GM21526 (cell line): ENCODE measurements at regions not wholly inside any gene's neighbourhood (a gene's known extent, or its start where the extent isn't known, plus 50 kb on each side); places are given as distances from the start of the nearest gene placed in this dataset.

Source experiments
- ATAC-seq: cut with Tn5 transposase; IDR thresholded peaks from one replicate; pipeline ENCODE4 v1.9.1; 2021; ENCODE audit warnings: moderate library complexity; ENCODE audit not compliant: unreplicated experiment, low FRiP score

- ATAC-seq, result no peak
Measured at GRCh38 chr3:147987549-147987948, 578.4 kb downstream of the ZIC1 start.

- ATAC-seq, result no peak
Measured at GRCh38 chr3:147989344-147989743, 580.2 kb downstream of the ZIC1 start.

DNA sequence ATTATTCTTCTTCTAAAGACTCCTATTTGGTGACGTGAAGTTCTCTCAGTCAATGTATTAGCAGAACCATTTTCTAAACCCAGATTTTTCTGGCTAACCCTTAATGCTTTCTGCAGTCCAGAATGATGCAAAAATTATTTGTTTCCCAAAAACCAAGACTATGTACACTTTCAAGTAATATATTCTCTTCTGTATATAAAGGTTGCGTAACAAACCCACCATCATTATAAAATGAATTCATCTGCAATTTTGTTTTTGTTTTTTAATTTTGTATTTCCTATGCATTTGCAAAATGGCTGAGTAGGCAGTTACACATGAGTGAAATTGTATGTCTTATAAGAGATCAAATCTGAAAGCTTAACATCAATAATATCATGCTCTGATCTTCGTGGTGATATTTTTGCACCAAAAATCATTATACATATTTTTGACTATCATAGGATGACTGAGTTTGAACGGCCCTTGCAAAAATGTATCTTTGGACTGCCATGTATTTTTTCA, 593.6 kb downstream of the ZIC1 start:
- ATAC-seq, result no peak

DNA sequence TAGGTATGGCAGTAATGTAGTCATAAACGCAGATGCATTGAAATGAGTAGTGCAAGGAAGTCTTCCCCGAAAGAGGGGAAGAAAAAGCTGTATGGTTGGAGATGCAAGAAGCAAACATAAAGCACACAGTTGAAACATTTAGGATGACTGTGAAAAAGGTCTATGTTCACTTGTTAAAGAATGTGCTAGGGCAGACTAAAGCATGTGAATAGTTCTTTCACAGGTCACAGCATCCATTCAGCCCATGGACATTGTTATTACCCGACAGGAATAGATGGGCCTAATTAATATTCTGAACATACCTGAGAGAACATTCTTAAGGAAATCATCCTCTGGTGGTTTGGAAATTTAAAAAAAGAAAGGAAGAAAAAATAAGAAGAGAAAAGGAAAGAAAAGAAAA, 595.2 kb downstream of the ZIC1 start:
- no peak for ATAC-seq

GRCh38 chr3:148005456-148005855, 596.3 kb downstream of the ZIC1 start:
- ATAC-seq, result no peak

DNA sequence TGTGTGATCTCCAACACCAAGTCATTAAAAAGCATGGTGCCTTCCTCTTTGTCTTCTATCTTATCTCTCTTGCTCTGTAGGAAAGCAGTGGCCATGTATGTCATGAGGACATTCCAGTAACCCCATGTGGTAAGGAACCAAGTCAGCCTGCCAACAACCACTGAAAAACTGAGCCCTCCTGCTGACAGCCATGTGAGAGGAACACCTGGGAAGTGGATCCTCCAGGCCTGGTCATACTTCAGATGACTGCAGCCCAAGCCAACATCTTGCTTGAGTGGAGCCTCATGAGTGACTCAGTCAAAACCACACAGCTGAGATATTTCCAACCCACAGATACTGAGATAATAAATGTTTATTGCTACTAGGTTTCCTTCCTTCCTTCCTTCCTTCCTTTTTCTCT, 597.3 kb downstream of the ZIC1 start:
- no peak for ATAC-seq

GRCh38 chr3:148008591-148008990, 599.4 kb downstream of the ZIC1 start:
- ATAC-seq, result no peak

GRCh38 chr3:148020861-148021260, 611.7 kb downstream of the ZIC1 start:
- ATAC-seq, result no peak

- no peak for ATAC-seq
Measured at GRCh38 chr3:148021381-148021780, 612.2 kb downstream of the ZIC1 start.

GRCh38 chr3:148023994-148024393, 614.8 kb downstream of the ZIC1 start:
- ATAC-seq, result no peak

DNA sequence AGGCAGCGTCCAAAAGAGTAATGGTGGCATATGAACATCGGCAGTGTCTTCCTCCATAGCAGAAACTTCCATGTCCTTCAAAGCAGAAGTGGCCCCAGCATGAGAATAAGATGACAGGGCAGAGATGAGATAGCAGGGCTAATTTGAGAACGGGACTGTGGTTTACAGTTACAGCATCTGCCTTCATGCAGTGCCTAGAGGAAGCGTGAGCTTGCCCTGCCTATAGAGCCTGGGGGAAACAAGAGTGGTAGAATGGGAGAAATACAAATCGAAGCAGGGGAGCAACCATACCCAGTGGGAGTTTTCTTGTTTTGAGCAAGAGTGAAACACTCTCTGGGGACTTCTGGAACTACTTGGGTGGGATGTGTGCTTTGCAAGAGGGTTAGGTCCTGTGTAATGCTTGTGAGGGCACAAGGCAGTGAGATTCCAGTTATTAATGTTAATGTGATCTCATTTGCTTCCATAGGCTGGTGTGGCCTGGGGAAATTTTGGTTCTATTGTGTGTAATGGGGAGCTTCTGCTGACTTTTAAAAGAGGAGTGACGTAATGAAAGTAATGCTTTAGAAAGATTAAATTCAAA, 616.9 kb downstream of the ZIC1 start:
- no peak for ATAC-seq

GRCh38 chr3:148030975-148031374, 621.8 kb downstream of the ZIC1 start:
- no peak for ATAC-seq

DNA sequence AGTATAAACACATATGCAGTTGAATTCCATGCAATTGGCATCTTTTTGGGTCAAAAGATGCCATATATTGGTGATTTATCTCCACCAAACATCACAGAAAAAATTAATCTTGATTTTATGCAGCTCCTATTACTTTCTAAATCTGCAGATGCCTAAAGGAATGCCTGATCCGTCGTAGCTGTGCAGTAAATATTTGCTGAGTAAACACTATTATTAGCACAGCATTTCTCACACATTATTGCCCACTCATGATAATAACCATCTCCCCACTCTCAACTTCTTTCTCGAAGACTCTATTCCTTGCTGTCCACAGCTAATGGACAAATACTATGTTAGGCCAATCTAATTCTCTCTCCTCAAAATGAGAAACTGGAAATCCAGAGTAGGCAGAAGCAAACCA, 625.2 kb downstream of the ZIC1 start:
- ATAC-seq, result no peak

GRCh38 chr3:148036331-148036876, 627.2 kb downstream of the ZIC1 start:
- no peak for ATAC-seq

GRCh38 chr3:148042663-148043445, 633.7 kb downstream of the ZIC1 start:
- ATAC-seq, result no peak

GRCh38 chr3:148044151-148044550, 635.0 kb downstream of the ZIC1 start:
- no peak for ATAC-seq

GRCh38 chr3:148054999-148055398, 642.7 kb upstream of the AGTR1 start:
- ATAC-seq, result no peak

- ATAC-seq, result no peak
Measured at GRCh38 chr3:148062590-148062989, 635.1 kb upstream of the AGTR1 start.

- ATAC-seq, result no peak
Measured at GRCh38 chr3:148066802-148067201, 630.9 kb upstream of the AGTR1 start.

DNA sequence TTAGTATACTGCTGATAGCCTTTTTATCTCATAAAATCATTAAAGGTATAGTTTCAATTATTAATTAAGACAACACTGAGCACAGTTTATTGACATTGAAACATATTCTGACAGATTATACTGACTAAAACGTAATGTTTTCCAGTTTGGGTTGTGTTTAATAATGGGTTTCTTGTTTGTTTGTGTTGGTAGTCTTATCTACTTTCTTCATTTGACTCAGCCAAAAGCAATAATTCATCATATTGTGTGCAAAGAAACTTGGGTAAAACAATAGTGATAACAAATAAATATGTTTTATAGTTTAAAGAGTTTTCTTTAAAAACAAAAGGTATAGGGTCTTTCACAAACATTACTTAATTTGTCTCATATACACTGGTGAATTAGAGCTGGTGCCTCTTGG, 629.2 kb upstream of the AGTR1 start:
- no peak for ATAC-seq

DNA sequence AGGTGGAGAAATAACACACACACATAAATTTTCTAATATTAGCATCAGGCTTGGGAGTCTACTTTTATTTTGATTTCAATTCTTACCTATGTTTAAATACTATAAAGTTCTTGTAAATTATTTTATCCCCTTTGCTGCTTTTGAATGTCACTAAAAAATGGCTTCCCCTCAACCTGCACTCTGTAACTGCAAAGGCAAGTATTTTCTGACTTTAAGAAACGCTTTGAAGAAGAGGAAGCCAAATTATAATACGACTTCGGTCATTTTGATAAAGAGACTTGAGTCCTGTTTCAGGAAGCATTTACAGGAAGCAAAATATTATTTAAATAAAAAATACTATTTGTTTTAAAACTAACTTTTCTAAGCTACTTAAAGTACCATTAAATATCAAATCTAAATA, 627.7 kb upstream of the AGTR1 start:
- ATAC-seq, result no peak
